H1 (cell line): ENCODE measurements at regions not wholly inside any gene's neighbourhood (a gene's known extent, or its start where the extent isn't known, plus 50 kb on each side); places are given as distances from the start of the nearest gene placed in this dataset.

Experiments
- CHD2 ChIP-seq: IDR thresholded peaks from 2 replicates; pipeline ENCODE4 v1.6.1; 2012; ENCODE audit warnings: low read length, improper control_type of control experiment
- GTF2F1 ChIP-seq: IDR thresholded peaks from 2 replicates; pipeline ENCODE4 v1.6.1; 2012; ENCODE audit warnings: low read depth, low read length, improper control_type of control experiment, borderline replicate concordance
- RXRA ChIP-seq: IDR thresholded peaks from 2 replicates; pipeline ENCODE4 v1.6.1; 2011; ENCODE audit warnings: low read depth, mild to moderate bottlenecking, low read length, moderate library complexity; ENCODE audit not compliant: insufficient read depth

DNA sequence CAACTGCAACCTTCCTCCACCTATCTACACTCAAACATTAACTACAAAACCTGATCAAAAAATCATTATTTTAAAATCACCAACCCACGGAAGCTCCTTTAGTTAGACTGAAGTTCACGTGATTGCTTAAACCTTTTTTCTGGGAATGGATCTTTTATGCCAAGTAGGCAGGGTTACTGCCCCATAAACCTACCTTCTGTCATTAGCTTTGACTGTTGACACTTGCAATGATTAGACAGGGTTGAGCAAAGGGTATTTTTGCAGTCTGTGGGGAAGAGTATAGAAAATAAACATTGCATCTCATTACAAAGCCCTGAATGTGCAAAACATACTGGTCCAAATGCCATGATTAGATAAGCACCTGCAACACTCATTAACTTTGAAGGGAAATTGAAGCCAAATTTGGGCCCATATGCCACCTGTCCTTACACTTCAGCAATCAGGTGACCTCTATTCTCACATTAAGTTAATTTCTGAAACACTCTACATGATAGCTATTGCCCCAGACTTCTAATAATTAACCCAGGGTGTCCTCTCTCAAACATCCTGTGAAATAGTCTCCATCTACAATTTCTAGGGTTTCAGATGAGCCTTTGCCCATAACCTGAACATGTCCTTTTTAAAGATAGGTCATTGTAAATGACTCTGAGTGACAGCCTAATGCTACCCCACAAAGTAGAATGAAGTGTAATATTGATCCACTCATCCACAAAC lies 156.0 kb upstream of the PLEKHG7 start (continued):
- TF ChIP-seq CHD2 (no peak), GTF2F1 (no peak), RXRA (no peak)
